Neural progenitor cell (in vitro differentiated cells): ENCODE measurements at regions not wholly inside any gene's neighbourhood (a gene's known extent, or its start where the extent isn't known, plus 50 kb on each side); places are given as distances from the start of the nearest gene placed in this dataset.

Source experiments
- DNase-seq: peaks from one replicate; pipeline ENCODE4 v3.0.0-alpha.2; 2016; ENCODE audit warnings: low spot score
- H2AFZ ChIP-seq: fragments of 200-600 bp; sonication (generic); replicated peaks from 2 replicates; pipeline ENCODE4 v1.6.1; 2016; ENCODE audit warnings: antibody characterized with exemption
- H3F3A ChIP-seq: fragments of 200-600 bp; sonication (generic); 2 replicates; pipeline ENCODE4 v1.6.1; 2016; ENCODE audit warnings: antibody characterized with exemption, low read depth
- H3K27ac ChIP-seq: fragments of 200-600 bp; sonication (generic); 2 replicates; pipeline ENCODE4 v1.5.1; 2016; ENCODE audit warnings: mild to moderate bottlenecking
- H3K27me3 ChIP-seq: fragments of 200-600 bp; sonication (generic); 2 replicates; pipeline ENCODE4 v1.6.1; 2016; ENCODE audit warnings: mild to moderate bottlenecking, moderate library complexity
- H3K36me3 ChIP-seq: fragments of 200-600 bp; sonication (generic); 2 replicates; pipeline ENCODE4 v1.5.1; 2016
- H3K4me1 ChIP-seq: fragments of 200-600 bp; sonication (generic); 2 replicates; pipeline ENCODE4 v1.6.1; 2016; ENCODE audit warnings: mixed run types
- H3K4me2 ChIP-seq: fragments of 200-600 bp; sonication (generic); 2 replicates; pipeline ENCODE4 v1.6.1; 2016
- H3K4me3 ChIP-seq: fragments of 200-600 bp; sonication (generic); 2 replicates; pipeline ENCODE4 v1.5.1; 2016
- H3K79me2 ChIP-seq: fragments of 200-600 bp; sonication (generic); 2 replicates; pipeline ENCODE4 v1.6.1; 2016; ENCODE audit warnings: low read depth
- H3K9ac ChIP-seq: fragments of 200-600 bp; sonication (generic); 2 replicates; pipeline ENCODE4 v1.6.1; 2016
- H3K9me3 ChIP-seq: fragments of 200-600 bp; sonication (generic); 2 replicates; pipeline ENCODE4 v1.5.1; 2016; ENCODE audit warnings: low read depth
- H4K20me1 ChIP-seq: fragments of 200-600 bp; sonication (generic); 2 replicates; pipeline ENCODE4 v1.6.1; 2016; ENCODE audit warnings: low read depth
- H3K27ac Mint-ChIP-seq: 3 replicates; pipeline ENCODE4 v1.8.0; 2021; ENCODE audit warnings: mixed read lengths
- H3K27me3 Mint-ChIP-seq: 2 replicates; pipeline ENCODE4 v1.8.0; 2022; ENCODE audit warnings: low read depth, mild to moderate bottlenecking, inconsistent platforms, moderate library complexity, mixed read lengths; ENCODE audit not compliant: insufficient read depth
- H3K36me3 Mint-ChIP-seq: 3 replicates; pipeline ENCODE4 v1.8.0; 2021; ENCODE audit warnings: mixed read lengths
- H3K4me1 Mint-ChIP-seq: 3 replicates; pipeline ENCODE4 v1.8.0; 2021; ENCODE audit warnings: mixed read lengths
- H3K4me3 Mint-ChIP-seq: 3 replicates; pipeline ENCODE4 v1.8.0; 2021; ENCODE audit warnings: mild to moderate bottlenecking, moderate library complexity, mixed read lengths
- H3K9me3 Mint-ChIP-seq: 3 replicates; pipeline ENCODE4 v1.8.0; 2020; ENCODE audit warnings: mixed read lengths
- EZH2 ChIP-seq: fragments of 200-600 bp; sonication (generic); IDR thresholded peaks from 2 replicates; pipeline ENCODE4 v1.6.1; 2017; ENCODE audit warnings: antibody characterized with exemption, mild to moderate bottlenecking, moderate library complexity
- EZH2phosphoT487 ChIP-seq: fragments of 200-600 bp; sonication (generic); IDR thresholded peaks from 2 replicates; pipeline ENCODE4 v1.6.1; 2017; ENCODE audit warnings: antibody characterized with exemption
- TF ChIP-seq, protein P1 (sequence below): fragments of 200-600 bp; sonication (generic); IDR thresholded peaks from 2 replicates; pipeline ENCODE4 v1.5.1; 2017; ENCODE audit warnings: antibody characterized with exemption, mild to moderate bottlenecking

GRCh38 chr7:25858200-25858524 is 293.8 kb upstream of the NFE2L3 start:
- Histone ChIP-seq H3K27me3 (peaks cover 85% of the 10 kb centered on the region), H3K27ac (no peak overlapping the region), H2AFZ (no peak overlapping the region), H3K9me3 (no peaks in the 10 kb centered on the region), H3K36me3 (no peaks in the 10 kb centered on the region), H3K9ac (no peak overlapping the region), H3K4me3 (no peak overlapping the region), H3K4me1 (peaks cover 15% of the 10 kb centered on the region), H3K79me2 (no peaks in the 10 kb centered on the region), H3K4me2 (no peak overlapping the region), H3F3A (peaks cover 43% of the 10 kb centered on the region), H4K20me1 (peaks cover 31% of the 10 kb centered on the region)
- peaks cover 32% of the 10 kb centered on the region for H3K4me1 Mint-ChIP-seq
- no peaks in the 10 kb centered on the region for H3K9me3 Mint-ChIP-seq
- no peak overlapping the region for H3K27ac Mint-ChIP-seq
- peaks cover 48% of the 10 kb centered on the region for H3K27me3 Mint-ChIP-seq
- H3K4me3 Mint-ChIP-seq, result no peak overlapping the region
- TF ChIP-seq EZH2phosphoT487 (no peak), EZH2 (peak; percentile 93)
- TF ChIP-seq, protein P1, sequence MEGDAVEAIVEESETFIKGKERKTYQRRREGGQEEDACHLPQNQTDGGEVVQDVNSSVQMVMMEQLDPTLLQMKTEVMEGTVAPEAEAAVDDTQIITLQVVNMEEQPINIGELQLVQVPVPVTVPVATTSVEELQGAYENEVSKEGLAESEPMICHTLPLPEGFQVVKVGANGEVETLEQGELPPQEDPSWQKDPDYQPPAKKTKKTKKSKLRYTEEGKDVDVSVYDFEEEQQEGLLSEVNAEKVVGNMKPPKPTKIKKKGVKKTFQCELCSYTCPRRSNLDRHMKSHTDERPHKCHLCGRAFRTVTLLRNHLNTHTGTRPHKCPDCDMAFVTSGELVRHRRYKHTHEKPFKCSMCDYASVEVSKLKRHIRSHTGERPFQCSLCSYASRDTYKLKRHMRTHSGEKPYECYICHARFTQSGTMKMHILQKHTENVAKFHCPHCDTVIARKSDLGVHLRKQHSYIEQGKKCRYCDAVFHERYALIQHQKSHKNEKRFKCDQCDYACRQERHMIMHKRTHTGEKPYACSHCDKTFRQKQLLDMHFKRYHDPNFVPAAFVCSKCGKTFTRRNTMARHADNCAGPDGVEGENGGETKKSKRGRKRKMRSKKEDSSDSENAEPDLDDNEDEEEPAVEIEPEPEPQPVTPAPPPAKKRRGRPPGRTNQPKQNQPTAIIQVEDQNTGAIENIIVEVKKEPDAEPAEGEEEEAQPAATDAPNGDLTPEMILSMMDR, result no peak
- H3K36me3 Mint-ChIP-seq, result no peaks in the 10 kb centered on the region
- no peak for DNase-seq

DNA sequence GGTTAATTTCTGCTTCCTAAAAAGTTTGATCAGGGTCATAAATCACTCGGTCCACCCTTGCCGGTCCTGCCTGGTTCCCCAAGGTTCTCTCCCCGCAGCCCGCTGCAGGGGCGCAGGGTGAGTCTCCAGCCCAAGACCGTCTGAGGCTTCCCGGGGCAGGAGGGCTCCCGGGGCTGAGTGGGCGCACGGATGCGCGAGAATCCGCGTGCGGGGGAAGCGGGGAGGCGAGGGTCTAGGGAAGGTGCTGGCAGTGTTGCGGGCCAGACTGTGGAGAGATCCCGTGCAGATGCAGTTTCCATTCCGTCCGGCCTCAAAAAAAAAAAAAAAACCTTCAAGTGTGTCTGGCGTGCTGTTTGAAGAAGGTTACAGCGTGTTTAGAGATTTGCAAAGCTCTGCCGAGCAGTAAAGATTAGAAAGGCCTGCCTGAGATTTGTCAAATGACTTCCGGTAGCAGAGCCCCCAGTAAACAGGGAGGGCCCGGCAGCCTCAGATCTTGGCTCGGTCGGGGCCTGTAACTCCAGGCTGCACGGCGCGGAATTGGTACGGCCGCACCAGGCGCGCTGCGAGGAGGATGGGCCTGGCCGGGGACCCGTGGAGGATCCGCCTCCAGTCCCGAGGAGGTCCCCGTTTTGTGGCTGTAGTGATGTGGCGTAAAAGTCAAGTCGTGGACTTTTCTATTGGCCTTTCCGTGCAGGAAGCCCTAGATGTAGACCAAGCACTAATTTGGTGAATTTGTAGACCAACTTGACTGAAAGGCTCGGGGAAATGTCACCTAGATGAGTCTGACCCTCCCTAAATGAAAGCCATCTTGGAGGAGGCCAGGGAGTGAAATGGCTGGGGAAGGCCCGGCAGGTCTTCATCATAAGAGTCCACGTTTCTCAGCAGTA is 293.2 kb upstream of the NFE2L3 start:
- Histone ChIP-seq H3K4me3 (no peak overlapping the region), H3K27me3 (peaks cover 85% of the 10 kb centered on the region), H3K4me2 (no peak overlapping the region), H3K27ac (no peak overlapping the region), H4K20me1 (peaks cover 34% of the 10 kb centered on the region), H3K4me1 (peaks cover 10% of the 10 kb centered on the region), H3K36me3 (no peaks in the 10 kb centered on the region), H3K9me3 (no peaks in the 10 kb centered on the region), H2AFZ (no peak overlapping the region), H3F3A (peaks cover 45% of the 10 kb centered on the region), H3K9ac (no peak overlapping the region), H3K79me2 (no peaks in the 10 kb centered on the region)
- peaks cover 49% of the 10 kb centered on the region for H3K27me3 Mint-ChIP-seq
- H3K9me3 Mint-ChIP-seq, result no peaks in the 10 kb centered on the region
- H3K4me1 Mint-ChIP-seq, result peaks cover 26% of the 10 kb centered on the region
- H3K36me3 Mint-ChIP-seq, result no peaks in the 10 kb centered on the region
- peak; percentile 60 for DNase-seq
- H3K27ac Mint-ChIP-seq, result no peak overlapping the region
- no peak overlapping the region for H3K4me3 Mint-ChIP-seq
- TF ChIP-seq EZH2phosphoT487, result peak; percentile 70
- peak; percentile 93 for TF ChIP-seq EZH2
- TF ChIP-seq, protein P1, result no peak

DNA sequence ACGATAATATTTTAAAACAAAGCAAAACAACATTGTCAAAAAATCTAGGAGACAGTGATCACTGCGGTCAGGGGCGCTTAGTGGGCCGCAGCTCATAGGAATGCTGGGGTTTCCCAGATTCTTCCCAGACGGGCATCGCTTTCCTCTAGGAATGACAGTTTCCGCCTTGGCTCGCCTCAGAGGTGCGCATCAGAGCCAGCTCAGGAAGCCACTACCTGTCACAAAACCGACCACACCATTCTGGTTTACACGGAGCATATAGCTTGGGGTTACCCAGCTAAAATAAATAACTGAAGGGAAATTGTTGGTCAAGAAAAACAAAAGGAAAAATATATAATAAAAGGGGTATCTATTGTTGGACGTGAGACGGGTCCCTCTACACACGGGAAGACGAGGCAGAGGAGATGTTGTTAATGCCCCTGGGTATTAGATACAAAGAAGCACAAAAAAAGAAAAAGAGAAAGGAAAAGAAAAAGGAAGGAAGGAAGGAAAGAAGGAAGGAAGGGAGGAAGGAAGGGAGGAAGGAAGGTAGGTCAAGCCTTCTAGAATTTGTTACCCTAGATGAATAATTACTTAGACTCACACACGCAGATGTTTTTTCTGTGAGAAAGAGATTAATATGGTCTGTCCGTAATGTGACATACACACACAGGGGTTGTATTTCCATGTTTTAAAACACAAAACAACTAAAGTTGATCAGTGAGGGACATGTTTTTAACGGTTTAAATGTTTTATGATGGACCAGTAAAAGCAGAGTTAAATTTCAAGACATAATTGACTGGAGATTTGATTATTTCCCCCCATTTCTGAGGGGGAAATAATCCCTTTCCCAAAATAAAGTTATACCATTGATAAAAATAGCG is 292.4 kb upstream of the NFE2L3 start:
- Histone ChIP-seq H3K27me3 (peaks cover 85% of the 10 kb centered on the region), H3K27ac (no peak overlapping the region), H3K9me3 (no peaks in the 10 kb centered on the region), H3K4me2 (no peak overlapping the region), H2AFZ (no peak overlapping the region), H3K79me2 (no peaks in the 10 kb centered on the region), H3K9ac (no peak overlapping the region), H3K36me3 (no peaks in the 10 kb centered on the region), H3K4me1 (peaks cover under 1% of the 10 kb centered on the region), H3K4me3 (no peak overlapping the region), H4K20me1 (peaks cover 34% of the 10 kb centered on the region), H3F3A (peaks cover 39% of the 10 kb centered on the region)
- H3K36me3 Mint-ChIP-seq, result no peaks in the 10 kb centered on the region
- no peaks in the 10 kb centered on the region for H3K9me3 Mint-ChIP-seq
- no peak overlapping the region for H3K27ac Mint-ChIP-seq
- H3K4me3 Mint-ChIP-seq, result no peak overlapping the region
- TF ChIP-seq EZH2phosphoT487 (no peak), EZH2 (no peak)
- TF ChIP-seq, protein P1, result no peak
- no peak for DNase-seq
- peaks cover 48% of the 10 kb centered on the region for H3K27me3 Mint-ChIP-seq
- H3K4me1 Mint-ChIP-seq, result peaks cover 19% of the 10 kb centered on the region
